ENCODE measurements at regions not wholly inside any gene's neighbourhood (a gene's known extent, or its start where the extent isn't known, plus 50 kb on each side); places are given as distances from the start of the nearest gene placed in this dataset.
"Not testable (repeated sequence)": the region's sequence is repeated elsewhere in the genome, so short reads cannot be mapped to it uniquely, and the experiment has no call there.

- not testable (repeated sequence) for DNase-seq; H3K4me3 ChIP-seq (ENCODE audit: insufficient read depth, low read depth, low read length); H3K36me3 ChIP-seq (replicated peaks; ENCODE audit: control insufficient read depth, insufficient read depth, low read length); H3K27me3 ChIP-seq (ENCODE audit: control insufficient read depth, insufficient read depth, low read length)
These were observed 218.6 kb downstream of the ADRA2C start for GRCh38 chr4:3984796-3985195.

GRCh38 chr4:3986412-3986811 is 220.2 kb downstream of the ADRA2C start:
- H3K27me3 ChIP-seq (ENCODE audit: control insufficient read depth, insufficient read depth, low read length); DNase-seq; H3K4me3 ChIP-seq (ENCODE audit: insufficient read depth, low read depth, low read length); H3K36me3 ChIP-seq (replicated peaks; ENCODE audit: control insufficient read depth, insufficient read depth, low read length): not testable (repeated sequence)

GRCh38 chr4:3997386-3997785 is 229.3 kb downstream of the OTOP1 start:
- H3K4me3 ChIP-seq (ENCODE audit: insufficient read depth, low read depth, low read length); H3K27me3 ChIP-seq (ENCODE audit: control insufficient read depth, insufficient read depth, low read length); H3K36me3 ChIP-seq (replicated peaks; ENCODE audit: control insufficient read depth, insufficient read depth, low read length); DNase-seq: not testable (repeated sequence)

- H3K36me3 ChIP-seq (replicated peaks; ENCODE audit: control insufficient read depth, insufficient read depth, low read length); DNase-seq: not testable (repeated sequence)
These were observed 222.7 kb downstream of the OTOP1 start for GRCh38 chr4:4004036-4004435.

GRCh38 chr4:4004702-4005101 is 222.0 kb downstream of the OTOP1 start:
- H3K4me3 ChIP-seq (ENCODE audit: insufficient read depth, low read depth, low read length); H3K27me3 ChIP-seq (ENCODE audit: control insufficient read depth, insufficient read depth, low read length); DNase-seq; H3K36me3 ChIP-seq (replicated peaks; ENCODE audit: control insufficient read depth, insufficient read depth, low read length): not testable (repeated sequence)

More at GRCh38 chr4:4004036-4004435, 222.7 kb downstream of the OTOP1 start:
- H3K4me3 ChIP-seq (ENCODE audit: insufficient read depth, low read depth, low read length); H3K27me3 ChIP-seq (ENCODE audit: control insufficient read depth, insufficient read depth, low read length): not testable (repeated sequence)

GRCh38 chr4:4006356-4006755 is 220.4 kb downstream of the OTOP1 start:
- not testable (repeated sequence) for H3K36me3 ChIP-seq (replicated peaks; ENCODE audit: control insufficient read depth, insufficient read depth, low read length); H3K27me3 ChIP-seq (ENCODE audit: control insufficient read depth, insufficient read depth, low read length); DNase-seq; H3K4me3 ChIP-seq (ENCODE audit: insufficient read depth, low read depth, low read length)

- not testable (repeated sequence) for H3K36me3 ChIP-seq (replicated peaks; ENCODE audit: control insufficient read depth, insufficient read depth, low read length); H3K4me3 ChIP-seq (ENCODE audit: insufficient read depth, low read depth, low read length); DNase-seq; H3K27me3 ChIP-seq (ENCODE audit: control insufficient read depth, insufficient read depth, low read length)
These were observed 207.7 kb downstream of the OTOP1 start for GRCh38 chr4:4019071-4019470.

GRCh38 chr4:4021161-4021560 is 205.6 kb downstream of the OTOP1 start:
- DNase-seq; H3K36me3 ChIP-seq (replicated peaks; ENCODE audit: control insufficient read depth, insufficient read depth, low read length); H3K27me3 ChIP-seq (ENCODE audit: control insufficient read depth, insufficient read depth, low read length); H3K4me3 ChIP-seq (ENCODE audit: insufficient read depth, low read depth, low read length): not testable (repeated sequence)

- H3K36me3 ChIP-seq (replicated peaks; ENCODE audit: control insufficient read depth, insufficient read depth, low read length); DNase-seq; H3K4me3 ChIP-seq (ENCODE audit: insufficient read depth, low read depth, low read length); H3K27me3 ChIP-seq (ENCODE audit: control insufficient read depth, insufficient read depth, low read length): not testable (repeated sequence)
These were observed 200.0 kb downstream of the OTOP1 start for GRCh38 chr4:4026708-4027107.

GRCh38 chr4:4028752-4029151 is 198.0 kb downstream of the OTOP1 start:
- DNase-seq; H3K36me3 ChIP-seq (replicated peaks; ENCODE audit: control insufficient read depth, insufficient read depth, low read length); H3K27me3 ChIP-seq (ENCODE audit: control insufficient read depth, insufficient read depth, low read length); H3K4me3 ChIP-seq (ENCODE audit: insufficient read depth, low read depth, low read length): not testable (repeated sequence)

GRCh38 chr4:4030509-4030908 is 196.2 kb downstream of the OTOP1 start:
- H3K36me3 ChIP-seq (replicated peaks; ENCODE audit: control insufficient read depth, insufficient read depth, low read length); H3K4me3 ChIP-seq (ENCODE audit: insufficient read depth, low read depth, low read length); H3K27me3 ChIP-seq (ENCODE audit: control insufficient read depth, insufficient read depth, low read length); DNase-seq: not testable (repeated sequence)

- H3K27me3 ChIP-seq (ENCODE audit: control insufficient read depth, insufficient read depth, low read length); DNase-seq; H3K4me3 ChIP-seq (ENCODE audit: insufficient read depth, low read depth, low read length); H3K36me3 ChIP-seq (replicated peaks; ENCODE audit: control insufficient read depth, insufficient read depth, low read length): not testable (repeated sequence)
These were observed 195.1 kb downstream of the OTOP1 start for GRCh38 chr4:4031446-4032135.

GRCh38 chr4:4032364-4032763 is 194.4 kb downstream of the OTOP1 start:
- not testable (repeated sequence) for DNase-seq; H3K36me3 ChIP-seq (replicated peaks; ENCODE audit: control insufficient read depth, insufficient read depth, low read length); H3K4me3 ChIP-seq (ENCODE audit: insufficient read depth, low read depth, low read length); H3K27me3 ChIP-seq (ENCODE audit: control insufficient read depth, insufficient read depth, low read length)

GRCh38 chr4:4032801-4033605 is 193.7 kb downstream of the OTOP1 start:
- not testable (repeated sequence) for H3K36me3 ChIP-seq (replicated peaks; ENCODE audit: control insufficient read depth, insufficient read depth, low read length); H3K4me3 ChIP-seq (ENCODE audit: insufficient read depth, low read depth, low read length); DNase-seq; H3K27me3 ChIP-seq (ENCODE audit: control insufficient read depth, insufficient read depth, low read length)

GRCh38 chr4:4037399-4038138 is 189.2 kb downstream of the OTOP1 start:
- H3K36me3 ChIP-seq (replicated peaks; ENCODE audit: control insufficient read depth, insufficient read depth, low read length); H3K27me3 ChIP-seq (ENCODE audit: control insufficient read depth, insufficient read depth, low read length); DNase-seq; H3K4me3 ChIP-seq (ENCODE audit: insufficient read depth, low read depth, low read length): not testable (repeated sequence)

Data from H7 (cell line).